ENCODE measurements at regions not wholly inside any gene's neighbourhood (a gene's known extent, or its start where the extent isn't known, plus 50 kb on each side); places are given as distances from the start of the nearest gene placed in this dataset.

- Histone ChIP-seq H3K79me2 (replicated peaks; ENCODE audit: insufficient read depth) (no peaks in the 10 kb centered on the region), H3K4me3 (no peak overlapping the region), H3K4me1 (ENCODE audit: insufficient read depth) (no peaks in the 10 kb centered on the region), H3K36me3 (ENCODE audit: insufficient read depth) (no peaks in the 10 kb centered on the region), H3K9me2 (ENCODE audit: insufficient read depth) (no peaks in the 10 kb centered on the region; the same call in 1 of the 2 replicates), H2AFZ (no peak overlapping the region), H3K27ac (ENCODE audit: low read depth) (no peak overlapping the region), H3F3A (replicated peaks; ENCODE audit: low read depth) (no peaks in the 10 kb centered on the region), H3K4me2 (no peak overlapping the region), H4K20me1 (replicated peaks; ENCODE audit: insufficient read depth) (no peaks in the 10 kb centered on the region), H3K27me3 (ENCODE audit: insufficient read depth) (no peaks in the 10 kb centered on the region)
- peaks cover 15% of the 10 kb centered on the region; the same call in 2 of the 3 replicates for H3K9me3 Mint-ChIP-seq
- H3K4me3 Mint-ChIP-seq = no peak overlapping the region
- H3K4me1 Mint-ChIP-seq = no peaks in the 10 kb centered on the region
- H3K27me3 Mint-ChIP-seq (ENCODE audit: insufficient read depth, low read depth, poor library complexity) = no peaks in the 10 kb centered on the region
- no peak overlapping the region for H3K27ac Mint-ChIP-seq
- TF ChIP-seq NANOG (IDR thresholded peaks at IDR 0.05; ENCODE audit: borderline replicate concordance) (no peak), EZH2phosphoT487 (IDR thresholded peaks at IDR 0.05; ENCODE audit: unreplicated experiment) (no peak), STAT1 (IDR thresholded peaks at IDR 0.05; ENCODE audit: unreplicated experiment) (no peak), ETS1 (IDR thresholded peaks at IDR 0.05) (no peak)
- DNase-seq (ENCODE audit: low spot score) (no peak), ATAC-seq (no peak)
- no peaks in the 10 kb centered on the region for H3K36me3 Mint-ChIP-seq (ENCODE audit: low read depth)
Observed at GRCh38 chr13:62407871-62408270, 992.2 kb upstream of the PCDH20 start.

GRCh38 chr13:62388515-62388914, 972.9 kb upstream of the PCDH20 start:
- H3K27ac ChIP-seq (ENCODE audit: low read depth) = no peak overlapping the region
- no peaks in the 10 kb centered on the region for H3K9me2 ChIP-seq (ENCODE audit: insufficient read depth)
- Mint-ChIP-seq H3K27me3 (ENCODE audit: insufficient read depth, low read depth, poor library complexity) (no peaks in the 10 kb centered on the region), H3K9me3 (peaks cover 3% of the 10 kb centered on the region; the same call in 1 of the 3 replicates), H3K27ac (peak overlapping the region; percentile 66), H3K4me3 (no peak overlapping the region), H3K4me1 (peaks cover 11% of the 10 kb centered on the region), H3K36me3 (ENCODE audit: low read depth) (0 out of 3 replicates have a peak, but pooled peaks cover 2% of the 10 kb centered on the region)
- H4K20me1 ChIP-seq (replicated peaks; ENCODE audit: insufficient read depth) = no peaks in the 10 kb centered on the region
- TF ChIP-seq POLR2AphosphoS5 (IDR thresholded peaks at IDR 0.05; ENCODE audit: low read depth) (no peak), NANOG (IDR thresholded peaks at IDR 0.05; ENCODE audit: borderline replicate concordance) (no peak), STAT1 (IDR thresholded peaks at IDR 0.05; ENCODE audit: unreplicated experiment) (no peak), CTCF (conservative IDR thresholded peaks at IDR 0.05; ENCODE audit: low read depth in 2 of 2) (no peak), ZNF114 (CRISPR knock-in tag; IDR thresholded peaks at IDR 0.05) (no peak), JUNB (IDR thresholded peaks at IDR 0.05; ENCODE audit: unreplicated experiment) (no peak), REST (IDR thresholded peaks at IDR 0.05; ENCODE audit: unreplicated experiment) (no peak), CREB1 (CRISPR knock-in tag; IDR thresholded peaks at IDR 0.05; ENCODE audit: low read depth) (no peak), ZNF331 (CRISPR knock-in tag; IDR thresholded peaks at IDR 0.05; ENCODE audit: low read depth) (no peak), EZH2phosphoT487 (IDR thresholded peaks at IDR 0.05; ENCODE audit: unreplicated experiment) (no peak), EZH2 (IDR thresholded peaks at IDR 0.05; ENCODE audit: low read depth, unreplicated experiment) (no peak)
- H3K36me3 ChIP-seq (ENCODE audit: insufficient read depth) = no peaks in the 10 kb centered on the region
- ATAC-seq (no peak), DNase-seq (ENCODE audit: low spot score) (no peak)
- H3K4me2 ChIP-seq = no peak overlapping the region
- no peak overlapping the region for H2AFZ ChIP-seq
- H3F3A ChIP-seq (replicated peaks; ENCODE audit: low read depth) = no peaks in the 10 kb centered on the region
- no peaks in the 10 kb centered on the region for H3K79me2 ChIP-seq (replicated peaks; ENCODE audit: insufficient read depth)
- no peaks in the 10 kb centered on the region for H3K27me3 ChIP-seq (ENCODE audit: insufficient read depth)
- no peak overlapping the region for H3K4me3 ChIP-seq
- no peaks in the 10 kb centered on the region for H3K4me1 ChIP-seq (ENCODE audit: insufficient read depth)

All from GM23338 (cell line).